Islet of Langerhans (tissue), 1 donor: ENCODE measurements at regions not wholly inside any gene's neighbourhood (a gene's known extent, or its start where the extent isn't known, plus 50 kb on each side); places are given as distances from the start of the nearest gene placed in this dataset.
"Not testable (repeated sequence)": the region's sequence is repeated elsewhere in the genome, so short reads cannot be mapped to it uniquely, and the experiment has no call there.

Experiments
- FAIRE-seq: peaks from one replicate; lab custom pipeline; 2011; peaks lifted over from hg19 to GRCh38; lab: Jason Lieb, UNC

DNA sequence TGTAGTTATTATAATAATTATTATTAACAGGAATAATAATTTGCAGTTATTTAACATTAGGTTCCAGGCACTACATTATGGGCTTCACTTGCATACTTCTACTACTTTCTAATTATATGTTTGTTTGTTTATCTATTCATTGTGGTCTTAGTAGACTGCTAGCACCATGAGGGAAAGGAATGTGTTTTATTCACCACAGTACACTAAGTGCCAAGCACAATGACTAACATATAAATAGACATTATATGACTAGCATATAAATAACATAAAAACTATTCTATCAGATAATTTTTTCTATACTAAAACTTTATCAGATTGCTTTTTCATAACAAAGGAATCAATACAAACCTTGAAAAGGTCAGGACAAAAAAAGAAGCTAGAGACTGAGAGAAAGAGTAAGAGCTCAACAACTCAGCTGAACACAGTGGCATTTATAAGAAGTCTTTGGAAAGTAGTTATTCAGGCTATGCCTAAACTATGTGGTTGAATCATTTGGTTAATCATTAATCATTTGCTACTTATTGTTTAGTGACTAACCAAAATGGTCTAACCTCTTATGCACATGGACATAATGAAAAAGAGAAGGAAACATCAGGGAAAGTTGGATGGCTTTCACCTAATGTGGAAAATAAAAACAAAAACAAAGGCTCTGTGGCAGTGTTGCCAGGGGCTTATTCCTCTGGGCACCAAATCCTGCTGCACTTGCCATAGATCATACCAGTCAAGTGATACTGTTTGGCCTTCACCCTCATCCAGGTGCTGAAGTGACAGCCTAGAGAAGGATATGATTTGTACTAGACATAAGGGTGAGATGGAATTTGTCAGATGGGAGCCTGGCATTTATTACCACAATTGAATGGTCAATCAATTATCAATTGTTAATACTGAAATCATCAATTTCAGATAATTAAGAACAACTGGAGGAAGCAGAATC lies 174.9 kb downstream of the ETAA1 start:
- FAIRE-seq = no peak

DNA sequence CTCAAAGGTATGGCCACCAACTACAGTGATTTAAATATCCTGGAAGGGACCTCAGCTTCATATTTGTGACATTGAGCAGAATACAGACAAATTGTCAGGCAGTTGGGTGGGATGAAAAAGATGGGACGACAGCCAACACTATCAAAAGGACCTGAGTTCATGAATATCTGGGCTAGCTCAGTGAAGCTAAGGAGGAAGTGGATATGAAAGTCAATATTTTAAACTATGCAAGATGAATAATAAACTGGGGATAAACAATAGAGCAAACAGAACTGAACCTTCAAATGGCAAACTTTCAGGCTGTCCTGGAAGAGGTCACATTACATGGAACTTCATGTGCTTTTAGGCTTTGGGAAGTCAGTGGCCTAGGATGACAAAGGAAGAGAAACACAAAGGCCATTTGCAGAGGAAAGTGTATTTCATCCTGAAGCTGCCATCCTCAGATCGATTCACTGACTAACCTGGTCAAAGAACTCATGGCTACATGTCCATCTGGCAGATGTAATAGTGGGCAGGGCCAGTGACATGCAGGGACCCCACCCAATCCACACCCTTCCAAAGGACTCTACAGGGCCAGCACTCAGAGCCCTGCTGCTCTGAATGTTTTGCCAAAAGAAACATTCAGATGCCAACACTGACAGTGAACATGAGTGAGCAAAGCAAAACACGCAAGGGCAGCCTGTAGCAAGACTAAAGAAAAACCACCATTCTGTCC lies 175.7 kb downstream of the ETAA1 start:
- FAIRE-seq = no peak

- no peak for FAIRE-seq
Observed at GRCh38 chr2:67574230-67574629, 177.1 kb downstream of the ETAA1 start.

GRCh38 chr2:67576226-67576625 lies 179.1 kb downstream of the ETAA1 start:
- no peak for FAIRE-seq

- FAIRE-seq = no peak
Observed at GRCh38 chr2:67576991-67577390, 179.9 kb downstream of the ETAA1 start.

DNA sequence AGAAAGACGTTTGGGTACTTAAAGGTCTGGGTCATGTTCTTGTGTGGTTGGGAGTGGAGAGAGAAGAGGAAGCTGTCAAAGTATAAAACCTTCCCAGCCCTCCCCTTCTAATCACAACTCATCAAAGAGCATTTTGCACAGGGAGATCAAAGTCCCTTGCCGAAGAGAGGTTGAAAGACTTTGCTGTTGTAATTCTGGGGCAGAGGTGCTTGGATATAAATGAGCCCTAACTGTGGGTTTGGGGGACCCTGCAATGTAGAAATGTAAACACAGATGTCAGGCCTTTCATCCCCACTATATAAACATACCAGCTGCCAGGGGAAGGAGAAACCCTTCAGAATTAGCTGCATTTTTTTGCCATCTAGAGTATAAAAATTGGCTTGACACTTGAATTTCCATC lies 182.1 kb downstream of the ETAA1 start:
- no peak for FAIRE-seq

- no peak for FAIRE-seq
Observed at GRCh38 chr2:67579806-67580205, 182.7 kb downstream of the ETAA1 start.

- no peak for FAIRE-seq
Observed at GRCh38 chr2:67581751-67582150, 184.6 kb downstream of the ETAA1 start.

DNA sequence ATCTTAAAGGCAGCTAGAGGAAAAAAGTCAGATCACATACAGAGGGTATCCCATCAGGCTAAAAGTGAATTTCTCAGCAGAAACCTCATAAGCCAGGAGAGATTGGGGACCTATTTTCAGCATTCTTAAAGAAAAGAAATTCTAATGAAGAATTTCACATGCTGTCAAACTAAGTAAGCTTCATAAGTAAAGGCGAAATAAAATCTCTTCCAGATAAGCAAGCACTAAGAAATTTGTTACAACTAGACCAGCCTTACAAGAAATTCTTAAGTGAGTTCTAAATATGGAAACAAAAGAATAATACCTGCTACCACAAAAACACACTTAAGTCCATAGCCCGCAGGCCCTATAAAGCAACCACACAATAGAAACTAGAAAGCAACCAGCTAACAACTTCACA lies 186.1 kb downstream of the ETAA1 start:
- no peak for FAIRE-seq

GRCh38 chr2:67585400-67585799 lies 188.3 kb downstream of the ETAA1 start:
- FAIRE-seq = no peak

DNA sequence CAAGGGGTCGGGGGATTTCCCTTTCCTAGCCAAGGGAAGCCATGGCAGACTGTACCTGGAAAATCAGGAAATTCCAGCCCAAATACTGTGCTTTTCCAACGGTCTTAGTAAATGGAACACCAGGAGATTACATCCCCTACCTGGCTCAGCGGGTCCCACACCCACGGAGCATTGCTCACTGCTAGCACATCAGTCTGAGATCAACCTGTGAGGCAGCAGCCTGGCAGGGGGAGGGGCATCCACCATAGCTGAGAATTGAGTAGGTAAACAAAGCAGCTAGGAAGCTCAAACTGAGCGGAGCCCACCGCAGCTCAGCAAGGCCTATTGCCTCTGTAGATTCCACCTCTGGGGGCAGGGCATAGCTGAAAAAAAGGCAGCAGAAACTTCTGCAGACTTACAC lies 192.0 kb downstream of the ETAA1 start:
- FAIRE-seq = not testable (repeated sequence)

DNA sequence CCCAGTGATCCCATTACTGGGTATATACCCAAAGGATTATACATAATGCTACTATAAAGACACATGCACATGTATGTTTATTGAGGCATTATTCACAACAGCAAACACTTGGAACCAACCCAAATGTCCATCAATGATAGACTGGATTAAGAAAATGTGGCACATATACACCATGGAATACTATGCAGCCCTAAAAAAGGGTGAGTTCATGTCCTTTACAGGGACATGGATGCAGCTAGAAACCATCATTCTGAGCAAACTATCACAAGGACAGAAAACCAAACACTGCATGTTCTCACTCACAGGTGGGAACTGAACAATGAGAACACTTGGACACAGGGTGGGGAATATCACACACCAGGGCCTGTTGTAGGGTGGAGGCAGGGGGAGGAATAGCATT lies 197.4 kb downstream of the ETAA1 start:
- FAIRE-seq = not testable (repeated sequence)

DNA sequence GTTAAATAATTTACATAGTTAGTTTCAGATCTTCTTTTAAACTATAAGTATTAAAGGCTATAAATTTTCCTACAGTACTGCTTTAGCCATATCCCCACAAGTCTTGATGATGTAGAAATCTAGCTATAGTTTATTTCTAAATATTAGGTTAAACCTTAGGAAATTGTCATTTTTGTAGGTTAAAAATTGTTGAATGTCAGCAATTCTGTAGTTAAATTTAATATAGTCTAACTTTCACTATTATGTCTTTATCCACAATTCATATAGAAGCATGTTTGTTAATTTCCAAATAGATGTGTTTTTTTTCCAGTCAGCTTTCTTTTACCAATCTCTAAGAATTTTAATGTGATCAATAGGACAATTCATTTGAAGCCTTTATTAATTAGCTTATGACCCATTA lies 199.7 kb downstream of the ETAA1 start:
- no peak for FAIRE-seq

DNA sequence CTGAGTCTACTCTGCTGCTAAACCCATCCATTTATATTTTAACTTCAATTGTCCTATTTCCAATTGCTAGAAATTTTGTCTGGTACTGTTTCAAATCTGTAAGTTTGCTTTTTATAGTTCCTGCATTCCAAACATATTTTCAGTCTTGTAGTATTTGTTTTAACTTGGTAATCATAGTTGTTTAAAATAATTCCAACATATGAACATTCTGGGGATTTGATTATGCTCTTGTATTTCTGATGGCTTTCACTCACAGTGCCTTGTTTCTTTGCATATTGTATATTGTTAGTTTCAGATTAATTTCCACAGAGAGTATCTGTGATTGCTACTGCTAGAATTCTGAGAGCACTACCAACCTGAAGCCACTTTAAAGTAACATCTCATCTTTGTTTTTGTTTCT lies 202.4 kb downstream of the ETAA1 start:
- FAIRE-seq = no peak

DNA sequence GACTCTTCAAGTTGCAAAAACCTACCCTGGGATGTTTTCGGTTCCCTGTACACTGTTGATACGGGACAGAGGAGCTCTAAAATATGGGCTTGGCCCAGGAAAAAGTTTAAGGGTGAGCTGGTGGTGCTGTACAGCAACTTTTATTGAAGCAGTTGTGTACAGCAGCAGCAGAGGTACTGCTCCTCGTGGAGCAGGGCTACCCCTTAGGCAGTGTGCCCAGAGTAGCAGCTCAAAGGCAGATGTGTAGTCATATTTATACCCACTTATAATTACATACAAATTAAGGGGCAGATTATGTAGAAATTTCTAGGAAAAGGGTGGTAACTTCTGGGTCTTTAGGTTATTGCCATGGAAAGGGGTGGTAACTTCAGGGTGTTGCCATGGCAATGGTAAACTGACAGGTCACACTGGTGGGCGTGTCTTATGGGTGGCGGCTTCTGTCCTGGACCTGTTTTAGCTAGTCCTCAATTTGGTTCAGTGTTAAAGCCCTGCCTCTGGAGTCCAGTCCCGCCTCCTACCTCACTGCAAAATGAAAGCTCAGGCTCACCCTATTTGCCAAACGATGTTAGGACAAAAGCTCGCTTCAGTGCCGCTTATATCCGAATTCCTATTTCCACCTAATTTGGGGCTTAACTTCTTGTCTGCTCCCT lies 203.2 kb downstream of the ETAA1 start:
- no peak for FAIRE-seq

DNA sequence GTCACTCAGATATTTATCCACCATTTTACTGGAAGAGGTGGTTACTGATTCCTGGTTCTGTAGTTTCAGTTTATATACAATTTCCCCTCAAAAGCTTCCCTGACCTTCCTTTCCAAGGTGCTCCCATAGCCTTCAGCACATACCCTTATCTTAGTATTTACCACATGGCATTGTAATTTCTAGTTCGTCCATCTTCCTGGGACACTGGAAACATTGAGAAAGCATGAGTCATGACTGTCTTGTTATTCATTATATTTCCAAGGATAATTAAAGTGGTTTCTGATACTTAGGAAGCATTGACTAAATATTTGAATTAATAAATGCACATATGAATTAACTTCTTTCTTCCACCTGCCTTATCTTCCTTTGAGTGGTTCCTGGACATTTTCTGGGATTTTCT lies 203.8 kb downstream of the ETAA1 start:
- no peak for FAIRE-seq

- FAIRE-seq = no peak
Observed at GRCh38 chr2:67604360-67604759, 207.2 kb downstream of the ETAA1 start.

- no peak for FAIRE-seq
Observed at GRCh38 chr2:67612576-67613042, 215.5 kb downstream of the ETAA1 start.

DNA sequence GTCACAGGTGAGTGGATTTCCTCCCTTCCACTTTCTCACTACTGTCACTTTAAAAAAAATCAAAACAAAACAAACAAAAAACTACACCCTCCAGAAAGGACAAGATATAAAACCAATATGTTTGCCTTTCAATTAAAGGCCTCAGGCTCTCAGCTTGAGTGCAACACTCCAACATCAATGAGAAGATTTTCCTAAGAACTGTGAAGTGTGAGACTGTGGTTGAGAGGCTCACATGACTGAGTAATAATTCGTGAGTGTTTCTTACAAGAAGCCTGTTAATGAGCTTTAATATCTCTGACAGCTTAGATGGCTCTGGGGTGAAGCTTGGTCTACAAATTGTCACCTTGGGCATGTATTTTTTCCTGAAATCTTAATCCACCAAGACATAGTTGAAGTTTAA lies 216.1 kb downstream of the ETAA1 start:
- FAIRE-seq = no peak

- FAIRE-seq = no peak
Observed at GRCh38 chr2:67614454-67614853, 217.3 kb downstream of the ETAA1 start.

GRCh38 chr2:67616749-67617148 lies 219.6 kb downstream of the ETAA1 start:
- no peak for FAIRE-seq

GRCh38 chr2:67619204-67619603 lies 222.1 kb downstream of the ETAA1 start:
- FAIRE-seq = no peak

DNA sequence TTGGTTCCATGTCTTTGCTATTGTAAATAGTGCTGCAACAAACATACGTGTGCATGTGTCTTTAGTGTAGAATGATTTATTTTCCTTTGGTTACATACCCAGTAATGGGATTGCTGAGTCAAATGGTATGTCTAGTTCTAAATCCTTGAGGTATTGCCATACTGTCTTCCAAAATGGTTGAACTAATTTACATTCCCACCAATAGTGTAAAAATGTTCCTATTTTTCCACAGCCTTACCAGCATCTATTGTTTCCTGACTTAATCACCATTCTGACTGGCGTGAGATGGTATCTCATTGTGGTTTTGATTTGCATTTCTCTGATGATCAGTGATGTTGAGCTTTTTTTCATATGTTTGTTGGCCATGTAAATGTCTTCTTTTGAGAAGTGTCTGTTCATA lies 226.6 kb downstream of the ETAA1 start:
- FAIRE-seq = not testable (repeated sequence)
